Left ventricle myocardium inferior (tissue), 1 donor: ENCODE measurements at regions not wholly inside any gene's neighbourhood (a gene's known extent, or its start where the extent isn't known, plus 50 kb on each side); places are given as distances from the start of the nearest gene placed in this dataset.
A peak's percentile ranks its signal among the peaks of the same experiment; 100 is the strongest.

ENCODE experiments used
- DNase-seq: peaks from one replicate; pipeline ENCODE4 v3.0.0-alpha.2; 2020
- H3K27ac ChIP-seq: fragments of 200-600 bp; replicated peaks from 2 replicates; pipeline ENCODE4 v1.8.0; 2021
- H3K27me3 ChIP-seq: fragments of 200-600 bp; 2 replicates; pipeline ENCODE4 v1.8.0; 2021; ENCODE audit warnings: low read depth
- H3K36me3 ChIP-seq: fragments of 200-600 bp; 2 replicates; pipeline ENCODE4 v1.8.0; 2021
- H3K4me1 ChIP-seq: fragments of 200-600 bp; 2 replicates; pipeline ENCODE4 v1.8.0; 2021
- H3K4me3 ChIP-seq: fragments of 200-600 bp; 2 replicates; pipeline ENCODE4 v1.8.0; 2021; ENCODE audit warnings: mild to moderate bottlenecking, moderate library complexity
- H3K9me3 ChIP-seq: fragments of 200-600 bp; replicated peaks from 2 replicates; pipeline ENCODE4 v1.8.0; 2021
- intact Hi-C: fragments of 100-400 bp; cut with micrococcal nuclease; formaldehyde crosslinking; loops from one replicate; pipeline ENCODE4 v1.11.0; 2022
- TF ChIP-seq, protein P1 (sequence below): fragments of 200-600 bp; IDR thresholded peaks from 2 replicates; pipeline ENCODE4 v1.8.0; 2021; ENCODE audit warnings: antibody characterized with exemption, mild to moderate bottlenecking, borderline replicate concordance
- donor health status: DM: no; HTN: yes; CAD: no; lungs with severe emphysema.

DNA sequence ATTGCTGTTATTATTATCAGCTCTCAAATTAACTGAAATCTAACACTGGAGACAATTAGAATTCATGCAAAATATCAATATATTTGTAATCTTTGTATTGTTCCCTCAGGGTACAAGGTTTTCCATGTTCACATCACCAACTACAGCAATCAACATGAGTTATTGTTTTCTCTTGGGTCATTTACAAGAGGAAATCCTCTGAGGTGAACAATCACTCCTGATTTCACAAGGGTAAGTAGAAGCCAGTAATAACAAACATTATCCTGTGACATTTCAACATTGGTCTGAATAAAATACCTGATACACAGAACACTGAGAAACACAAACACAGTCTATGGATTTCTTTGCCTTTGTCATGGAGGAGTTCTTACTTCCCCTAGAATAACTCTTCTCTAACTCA, 174.0 kb downstream of the SUCNR1 start:
- TF ChIP-seq, protein P1, sequence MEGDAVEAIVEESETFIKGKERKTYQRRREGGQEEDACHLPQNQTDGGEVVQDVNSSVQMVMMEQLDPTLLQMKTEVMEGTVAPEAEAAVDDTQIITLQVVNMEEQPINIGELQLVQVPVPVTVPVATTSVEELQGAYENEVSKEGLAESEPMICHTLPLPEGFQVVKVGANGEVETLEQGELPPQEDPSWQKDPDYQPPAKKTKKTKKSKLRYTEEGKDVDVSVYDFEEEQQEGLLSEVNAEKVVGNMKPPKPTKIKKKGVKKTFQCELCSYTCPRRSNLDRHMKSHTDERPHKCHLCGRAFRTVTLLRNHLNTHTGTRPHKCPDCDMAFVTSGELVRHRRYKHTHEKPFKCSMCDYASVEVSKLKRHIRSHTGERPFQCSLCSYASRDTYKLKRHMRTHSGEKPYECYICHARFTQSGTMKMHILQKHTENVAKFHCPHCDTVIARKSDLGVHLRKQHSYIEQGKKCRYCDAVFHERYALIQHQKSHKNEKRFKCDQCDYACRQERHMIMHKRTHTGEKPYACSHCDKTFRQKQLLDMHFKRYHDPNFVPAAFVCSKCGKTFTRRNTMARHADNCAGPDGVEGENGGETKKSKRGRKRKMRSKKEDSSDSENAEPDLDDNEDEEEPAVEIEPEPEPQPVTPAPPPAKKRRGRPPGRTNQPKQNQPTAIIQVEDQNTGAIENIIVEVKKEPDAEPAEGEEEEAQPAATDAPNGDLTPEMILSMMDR = no peak
- Histone ChIP-seq H3K9me3 (no peaks in the 10 kb centered on the region), H3K27me3 (no peaks in the 10 kb centered on the region), H3K36me3 (no peaks in the 10 kb centered on the region), H3K27ac (peak overlapping the region; percentile 38), H3K4me1 (peaks cover 4% of the 10 kb centered on the region), H3K4me3 (no peak overlapping the region)
- intact Hi-C loops = no loop called here
- no peak for DNase-seq

DNA sequence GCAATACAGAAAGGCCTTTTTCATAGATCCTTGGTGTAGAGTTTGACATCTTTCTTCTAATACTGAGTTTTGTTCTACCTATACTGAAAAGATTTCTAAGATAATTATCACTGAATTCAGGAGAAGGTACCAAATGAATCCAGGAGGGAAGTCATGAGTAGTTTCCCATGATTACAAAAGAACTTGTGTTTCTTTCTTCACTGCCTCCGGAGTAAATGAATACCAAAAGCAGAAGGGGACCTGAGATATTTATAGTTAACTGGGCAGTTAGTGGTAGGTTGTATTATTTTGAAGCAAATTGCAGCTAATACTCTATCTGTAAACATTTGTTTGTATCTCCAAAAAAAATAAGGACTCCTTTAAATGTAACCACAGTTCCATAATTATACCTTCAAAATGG, 175.4 kb downstream of the SUCNR1 start:
- TF ChIP-seq, protein P1 = no peak
- H3K4me3 ChIP-seq = no peak overlapping the region
- no peak for DNase-seq
- H3K4me1 ChIP-seq = peaks cover 4% of the 10 kb centered on the region
- intact Hi-C loops = no loop called here
- no peaks in the 10 kb centered on the region for H3K36me3 ChIP-seq
- no peaks in the 10 kb centered on the region for H3K9me3 ChIP-seq
- no peak overlapping the region for H3K27ac ChIP-seq
- no peaks in the 10 kb centered on the region for H3K27me3 ChIP-seq

GRCh38 chr3:152050903-152051302, 177.5 kb downstream of the SUCNR1 start:
- Histone ChIP-seq H3K4me1 (peaks cover 4% of the 10 kb centered on the region), H3K9me3 (no peaks in the 10 kb centered on the region), H3K27me3 (no peaks in the 10 kb centered on the region), H3K4me3 (no peak overlapping the region), H3K36me3 (no peaks in the 10 kb centered on the region), H3K27ac (no peak overlapping the region)
- no peak for DNase-seq
- intact Hi-C loops = no loop called here
- TF ChIP-seq, protein P1 = no peak

DNA sequence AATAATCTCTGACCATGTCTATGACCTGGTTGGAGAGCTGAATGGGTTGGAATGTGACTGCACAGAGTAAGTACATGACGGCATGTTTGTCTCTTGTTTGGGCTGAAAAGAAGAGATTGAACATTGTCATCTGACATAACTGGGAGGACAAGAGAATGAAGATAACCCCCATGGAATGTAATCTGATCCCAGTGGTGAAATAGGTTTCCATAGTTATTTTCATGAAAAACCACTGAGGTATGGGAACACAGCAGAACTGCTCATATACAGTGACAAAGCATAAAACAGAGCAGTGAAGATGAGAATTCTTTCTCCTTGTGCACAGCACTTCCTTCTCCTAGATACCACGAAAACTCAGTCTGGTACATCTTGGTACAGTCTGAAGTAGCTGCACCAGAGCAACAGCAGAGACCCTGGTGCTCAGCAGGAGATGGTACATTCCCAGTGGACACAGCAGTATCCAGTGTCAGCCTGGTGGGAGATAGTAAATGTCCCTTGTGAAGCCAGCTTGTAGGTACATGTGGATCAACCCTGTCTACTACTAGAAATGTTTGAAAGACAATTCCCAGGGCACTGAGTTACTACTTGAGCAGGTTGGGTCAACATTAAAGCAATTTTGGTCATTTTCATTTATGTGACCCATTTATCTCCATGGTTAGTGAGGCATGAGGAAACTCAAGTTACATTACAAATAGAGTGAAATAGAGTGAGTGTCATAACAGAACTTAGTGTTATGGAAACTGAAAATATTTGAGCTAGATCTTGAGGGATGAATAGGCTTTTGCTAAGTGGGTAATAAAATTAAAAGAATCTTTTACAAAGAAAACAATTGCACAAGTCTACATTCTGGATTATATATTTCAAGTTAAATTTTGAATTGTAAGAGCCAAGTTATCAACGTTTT, 178.3 kb downstream of the SUCNR1 start:
- no peak for DNase-seq
- Histone ChIP-seq H3K36me3 (no peaks in the 10 kb centered on the region), H3K4me3 (no peak overlapping the region), H3K9me3 (no peaks in the 10 kb centered on the region), H3K27me3 (no peaks in the 10 kb centered on the region), H3K27ac (no peak overlapping the region), H3K4me1 (peaks cover 4% of the 10 kb centered on the region)
- TF ChIP-seq, protein P1 = no peak
- intact Hi-C loops = no loop called here

GRCh38 chr3:152053866-152054265, 180.4 kb downstream of the SUCNR1 start:
- DNase-seq = no peak
- no peak overlapping the region for H3K4me3 ChIP-seq
- H3K36me3 ChIP-seq = no peaks in the 10 kb centered on the region
- H3K9me3 ChIP-seq = no peaks in the 10 kb centered on the region
- no peaks in the 10 kb centered on the region for H3K27me3 ChIP-seq
- no peaks in the 10 kb centered on the region for H3K4me1 ChIP-seq
- intact Hi-C loops = no loop called here
- TF ChIP-seq, protein P1 = no peak
- H3K27ac ChIP-seq = no peak overlapping the region
